Tongue (tissue), 1 donor: ENCODE measurements at regions not wholly inside any gene's neighbourhood (a gene's known extent, or its start where the extent isn't known, plus 50 kb on each side); places are given as distances from the start of the nearest gene placed in this dataset.
"Not testable (repeated sequence)": the region's sequence is repeated elsewhere in the genome, so short reads cannot be mapped to it uniquely, and the experiment has no call there.

ENCODE experiments used
- DNase-seq: peaks from one replicate; pipeline ENCODE4 v3.0.0-alpha.2; 2015

DNA sequence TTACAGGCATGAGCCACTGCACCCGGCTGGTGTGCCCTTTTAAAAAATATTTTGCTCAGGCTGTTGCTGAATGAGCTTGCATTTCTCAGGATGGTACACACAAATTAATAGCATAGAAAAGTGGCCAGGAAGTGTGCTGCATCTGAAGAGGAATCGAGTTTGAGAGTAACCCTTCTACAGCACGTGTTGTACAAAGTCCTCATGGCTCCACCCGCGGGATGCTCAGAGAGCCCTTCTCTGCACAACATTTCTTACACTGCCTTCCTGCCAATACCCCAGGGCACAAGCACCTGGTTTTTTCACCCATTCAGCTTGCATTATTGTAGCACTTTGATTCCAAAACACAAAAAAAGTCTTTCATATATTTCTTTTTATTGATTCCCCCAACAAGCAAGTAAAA, 90.1 kb upstream of the NEDD4L start:
- no peak for DNase-seq

DNA sequence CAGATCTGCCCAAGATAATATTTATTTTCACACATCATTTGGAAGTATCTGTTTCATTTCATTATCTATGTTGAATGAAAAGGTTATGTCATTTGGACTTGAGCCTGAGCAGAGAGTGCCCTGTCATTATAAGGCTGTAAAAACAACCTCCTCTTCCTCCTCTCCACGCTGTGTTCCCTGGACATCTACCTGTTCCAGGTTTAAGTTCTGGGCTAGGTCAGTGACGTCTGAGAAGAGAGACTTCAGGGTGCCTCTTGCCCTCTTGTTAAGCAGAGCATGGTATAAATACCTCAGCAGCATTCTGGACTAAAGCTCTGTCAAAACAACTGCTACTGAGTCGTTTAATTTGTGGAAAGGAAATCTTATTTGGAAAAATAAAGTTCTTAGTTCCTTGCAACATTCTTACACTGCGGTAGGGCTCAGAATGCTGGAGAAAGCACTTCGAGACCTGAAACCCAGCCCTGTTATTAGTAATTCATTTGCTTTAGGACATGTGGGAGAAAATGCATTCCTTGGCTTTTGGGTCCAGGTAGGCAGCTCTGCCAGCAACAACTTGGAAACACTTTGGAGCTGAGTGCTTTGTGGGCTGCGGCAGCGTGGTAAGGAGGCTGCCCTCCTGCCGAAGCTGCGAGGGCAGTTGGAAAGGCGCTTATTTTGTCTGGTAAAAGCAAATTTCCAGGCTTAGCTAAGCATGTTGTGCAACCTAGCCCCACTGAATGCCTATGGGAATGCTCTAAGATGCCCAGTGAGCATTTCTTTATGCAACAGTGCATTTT, 91.8 kb upstream of the NEDD4L start:
- DNase-seq, result no peak

DNA sequence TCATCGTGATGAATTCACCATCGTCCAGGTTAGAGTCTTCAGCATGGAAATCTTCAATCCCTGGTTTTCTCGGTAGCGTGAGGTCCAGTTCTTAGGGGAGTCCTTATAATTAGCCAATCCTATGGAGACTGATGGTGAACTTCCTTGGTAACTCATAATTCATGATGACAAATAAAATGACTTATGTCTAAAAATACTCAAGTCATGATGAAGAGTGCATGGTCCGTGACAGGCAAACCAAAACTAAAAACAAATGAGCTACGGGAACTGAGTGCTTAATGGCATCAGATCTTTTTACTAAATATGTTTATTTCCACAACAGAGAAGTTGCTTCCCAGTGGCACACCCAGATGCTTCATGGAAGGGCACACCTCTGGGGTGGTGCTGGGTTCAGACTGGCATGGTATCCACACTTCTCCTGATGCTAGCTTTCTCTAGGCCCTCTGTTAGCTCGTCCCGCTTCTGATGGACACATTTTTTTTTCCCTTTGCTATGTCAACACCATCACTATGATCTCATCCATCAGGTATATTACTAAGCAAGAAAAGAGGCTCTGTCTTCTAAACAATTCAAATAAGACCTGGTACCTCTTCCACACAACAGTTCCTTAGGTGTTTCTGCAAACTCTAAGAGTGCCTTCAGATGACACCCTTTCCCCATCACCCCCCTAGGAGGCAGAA, 92.8 kb upstream of the NEDD4L start:
- DNase-seq, result no peak

DNA sequence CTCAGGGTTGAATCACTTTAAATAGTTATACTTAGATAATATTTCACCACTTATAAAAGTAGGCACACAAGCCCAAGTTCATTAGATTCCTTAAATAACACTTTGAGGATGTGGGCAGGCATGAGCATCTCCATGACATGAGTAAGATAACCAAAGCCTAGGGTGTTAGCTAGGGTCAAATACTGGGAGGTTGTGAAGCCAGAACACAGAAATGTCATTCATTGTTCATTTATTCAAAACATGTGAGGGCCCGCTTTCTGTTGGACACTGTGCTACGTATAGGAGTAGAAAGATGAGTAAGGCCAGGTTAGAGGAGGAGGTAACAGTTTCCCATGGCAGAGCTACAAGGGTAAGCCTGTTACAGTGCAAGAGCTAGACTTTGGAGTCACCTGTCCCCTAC, 93.5 kb upstream of the NEDD4L start:
- no peak for DNase-seq

DNA sequence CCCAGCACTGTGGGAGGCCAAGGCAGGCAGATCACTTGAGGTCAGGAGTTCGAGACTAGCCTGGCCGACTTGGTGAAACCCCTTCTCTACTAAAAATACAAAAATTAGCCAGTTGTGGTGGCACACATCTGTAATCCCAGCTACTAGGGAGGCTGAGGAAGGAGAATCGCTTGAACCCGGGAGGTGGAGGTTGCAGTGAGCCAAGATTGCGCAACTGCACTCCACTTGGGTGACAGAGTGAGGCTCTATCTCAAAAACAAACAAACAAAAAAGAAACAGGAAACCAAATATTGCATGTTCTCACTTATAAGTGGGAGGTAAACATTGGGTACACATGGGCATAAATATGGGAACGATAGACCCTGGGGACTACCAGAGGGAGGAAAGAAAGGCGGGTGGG, 94.7 kb upstream of the NEDD4L start:
- DNase-seq, result not testable (repeated sequence)

DNA sequence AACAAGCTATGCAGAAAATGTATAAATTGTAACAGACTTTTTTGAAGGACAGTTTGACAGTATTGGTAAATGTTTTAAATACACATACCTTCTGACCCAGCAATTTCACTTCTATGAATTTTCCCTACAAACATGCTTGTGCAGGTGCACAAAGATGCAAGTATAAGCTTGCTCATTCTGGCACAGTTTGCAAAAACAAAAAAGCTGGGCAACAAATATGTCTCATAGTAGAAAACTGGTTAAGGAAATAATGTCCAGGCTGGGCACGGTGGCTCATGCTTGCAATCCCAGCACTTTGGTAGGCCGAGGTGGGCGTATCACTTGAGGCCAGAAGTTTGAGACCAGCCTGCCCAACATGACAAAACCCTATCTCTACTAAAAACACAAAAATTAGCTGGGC, 96.9 kb upstream of the NEDD4L start:
- DNase-seq, result no peak

DNA sequence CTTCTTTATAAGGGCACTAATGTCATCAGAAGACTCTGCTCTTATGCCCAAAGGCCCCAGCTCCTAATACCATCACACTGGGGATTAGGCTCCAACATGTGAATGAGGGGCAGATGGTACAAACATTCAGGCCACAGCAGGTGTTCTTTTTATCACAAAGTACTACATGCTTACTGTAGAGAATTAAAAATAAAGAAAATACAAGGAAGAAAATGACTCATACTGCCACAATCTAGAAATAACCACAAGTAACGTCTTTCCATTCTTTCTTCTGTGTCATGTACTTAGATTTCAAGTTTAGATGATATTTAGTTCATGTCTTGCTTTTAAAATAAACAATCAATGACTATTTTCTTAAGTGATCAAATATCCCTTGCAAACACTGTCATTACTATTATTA, 100.3 kb upstream of the NEDD4L start:
- DNase-seq, result no peak

DNA sequence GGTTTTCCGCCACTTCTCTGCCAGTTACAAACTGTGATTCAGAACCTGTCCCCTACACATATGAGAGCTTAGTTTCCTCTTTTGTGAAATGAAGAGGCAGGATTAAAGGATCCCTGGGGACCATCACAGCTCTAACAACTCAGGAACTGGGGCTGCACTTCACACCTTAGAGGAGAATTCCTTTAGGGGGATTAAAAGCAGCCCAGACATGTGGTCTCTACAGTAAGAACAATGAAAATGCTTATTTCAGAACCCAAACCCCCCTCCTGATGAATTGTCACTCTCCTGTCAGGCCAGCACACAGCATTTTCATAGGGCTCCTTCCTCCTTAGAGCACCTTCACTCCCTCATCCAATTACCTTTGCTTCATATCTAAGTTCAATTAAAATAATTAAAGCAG, 101.5 kb upstream of the NEDD4L start:
- no peak for DNase-seq

DNA sequence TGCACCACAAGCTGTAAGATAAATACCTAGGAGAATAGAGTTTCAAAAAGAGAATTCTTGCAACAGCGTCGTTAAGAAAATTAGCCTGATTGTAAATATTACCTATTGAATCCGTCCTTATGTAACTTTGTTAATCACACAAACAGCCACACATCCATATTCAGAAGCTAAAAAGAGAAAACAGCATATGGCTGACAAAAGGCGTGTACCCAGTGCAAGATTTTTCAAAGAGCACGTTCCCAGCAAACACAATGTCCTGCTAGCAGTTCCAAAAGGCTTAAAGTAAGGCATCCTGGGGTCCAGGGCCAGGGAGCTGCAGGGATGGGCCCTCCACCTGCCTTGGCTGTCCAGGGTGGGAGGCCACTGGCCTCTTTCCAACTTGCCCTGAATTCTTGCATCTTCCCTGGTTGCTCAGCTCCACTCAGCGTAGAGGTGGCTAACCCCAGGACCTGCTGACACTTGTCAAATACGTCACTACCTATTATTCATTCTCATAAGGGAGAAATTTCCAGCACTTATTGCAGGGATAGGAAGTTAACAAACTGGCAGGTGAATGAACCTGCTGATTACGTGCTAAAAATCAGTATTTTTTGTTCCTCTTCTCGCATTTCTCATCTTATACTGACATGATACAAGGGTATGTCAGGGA, 102.1 kb upstream of the NEDD4L start:
- DNase-seq, result peak; percentile 20

DNA sequence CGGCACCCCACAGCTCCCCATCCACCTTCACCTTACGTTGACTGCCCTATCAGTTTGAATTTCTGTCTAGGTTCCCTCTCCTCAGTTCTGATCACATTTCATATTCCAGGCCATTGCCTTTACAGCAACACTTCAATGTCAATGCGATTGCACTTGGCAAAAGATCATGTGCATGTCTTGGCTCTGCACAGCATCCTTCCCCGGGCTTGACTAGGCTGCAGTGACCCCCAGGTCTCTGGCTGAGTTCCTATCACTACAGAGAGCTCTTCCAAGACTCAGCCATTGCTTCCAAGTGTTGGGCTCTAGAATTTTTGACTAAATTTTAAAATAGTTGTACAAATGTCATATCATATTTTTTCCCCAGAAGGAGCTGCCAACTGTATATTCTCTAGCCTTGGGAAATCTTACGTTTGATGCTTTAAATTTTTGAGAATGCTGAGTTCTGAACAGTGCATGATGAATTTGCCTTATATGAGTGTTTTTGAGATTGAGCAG, 103.8 kb upstream of the NEDD4L start:
- DNase-seq, result no peak

DNA sequence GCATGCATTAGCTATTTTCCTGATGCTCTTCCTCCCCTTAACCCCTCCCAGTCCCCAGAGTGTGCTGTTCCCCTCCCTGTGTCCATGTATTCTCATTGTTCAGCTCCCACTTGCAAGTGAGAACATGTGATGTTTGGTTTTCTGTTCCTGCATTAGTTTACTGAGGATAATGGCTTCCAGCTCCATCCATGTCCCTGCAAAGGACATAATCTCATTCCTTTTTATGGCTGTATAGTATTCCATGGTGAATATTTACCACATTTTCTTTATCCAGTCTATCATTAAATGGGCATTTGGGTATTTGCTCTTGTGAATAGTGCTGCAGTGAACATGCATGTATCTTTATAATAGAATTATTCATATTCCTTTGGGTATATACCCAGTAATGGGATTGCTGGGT, 109.7 kb upstream of the NEDD4L start:
- DNase-seq, result not testable (repeated sequence)

DNA sequence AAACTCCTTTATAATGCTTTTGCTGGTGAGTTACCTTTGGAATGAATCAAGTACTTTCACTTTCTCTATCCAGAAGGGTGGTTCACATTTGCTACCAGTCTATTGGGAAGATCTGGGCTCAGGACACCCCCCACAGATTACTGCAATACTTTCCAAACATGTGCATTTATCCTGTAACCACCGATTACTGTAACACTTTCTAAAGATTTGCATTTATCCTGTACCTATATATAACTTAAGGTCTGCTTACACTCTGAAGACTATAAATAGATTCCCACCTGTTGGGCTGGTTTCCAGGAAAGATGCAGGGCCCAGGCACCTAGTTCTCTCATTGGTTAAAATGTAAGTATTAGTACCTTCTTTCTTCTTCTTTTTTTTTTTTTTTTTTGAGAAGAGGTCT, 113.0 kb upstream of the NEDD4L start:
- DNase-seq, result peak; percentile 46

DNA sequence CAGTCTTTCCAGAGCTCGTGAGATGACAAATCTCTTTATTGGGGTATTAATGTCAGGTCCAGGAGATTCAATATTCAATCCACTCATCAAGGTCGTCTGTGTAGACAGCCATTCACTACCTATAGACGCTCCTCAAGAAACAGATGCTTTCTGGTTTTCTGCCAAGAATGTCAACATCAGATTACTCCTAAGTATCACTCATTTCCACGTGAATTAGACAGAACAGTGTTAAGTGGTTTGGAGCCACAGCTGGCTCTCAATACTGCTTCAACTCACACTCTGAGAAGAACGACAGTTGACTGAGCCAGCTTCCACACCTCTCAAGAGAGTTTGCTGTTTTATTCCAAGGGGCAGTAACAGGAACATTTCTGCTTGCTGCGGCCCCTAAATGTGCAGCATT, 113.5 kb upstream of the NEDD4L start:
- DNase-seq, result no peak

DNA sequence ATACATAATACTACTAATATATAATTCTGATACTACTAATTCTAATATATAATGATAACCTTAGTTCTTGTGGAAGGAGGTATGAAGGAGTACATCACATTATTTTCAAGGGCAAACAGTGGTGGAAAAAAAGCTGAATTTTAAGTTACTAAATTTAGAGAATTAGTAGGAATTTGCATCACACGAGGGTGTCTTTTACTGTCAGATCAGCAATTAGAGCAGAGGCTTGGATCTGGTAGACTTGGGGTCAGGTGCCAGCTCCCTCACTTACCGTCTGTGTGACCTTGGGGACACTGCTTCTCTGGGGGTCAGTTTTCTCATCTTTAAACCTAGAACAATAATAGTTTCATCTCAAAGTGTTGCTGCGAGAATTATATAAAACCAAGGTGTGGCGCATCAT, 114.1 kb upstream of the NEDD4L start:
- no peak for DNase-seq

DNA sequence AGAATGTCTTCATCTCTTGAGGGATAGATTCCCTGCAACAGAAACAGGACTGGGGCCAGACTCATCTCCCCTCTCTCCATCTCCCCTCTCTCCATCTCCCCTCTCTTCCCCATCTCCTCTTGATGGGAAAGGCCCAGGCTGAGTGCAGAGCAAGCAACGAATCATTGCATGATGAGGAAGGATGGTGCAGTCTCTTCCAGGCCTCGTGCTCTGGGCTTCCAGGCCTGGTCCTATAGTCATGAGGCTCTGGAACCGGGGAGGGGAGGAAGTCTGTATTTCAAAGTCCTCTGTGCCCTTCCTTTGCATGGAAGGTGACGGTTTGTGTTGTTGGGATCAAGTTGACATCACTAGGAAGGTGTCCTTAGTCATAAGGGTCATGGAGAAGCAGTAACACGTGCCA, 115.6 kb upstream of the NEDD4L start:
- DNase-seq, result no peak

DNA sequence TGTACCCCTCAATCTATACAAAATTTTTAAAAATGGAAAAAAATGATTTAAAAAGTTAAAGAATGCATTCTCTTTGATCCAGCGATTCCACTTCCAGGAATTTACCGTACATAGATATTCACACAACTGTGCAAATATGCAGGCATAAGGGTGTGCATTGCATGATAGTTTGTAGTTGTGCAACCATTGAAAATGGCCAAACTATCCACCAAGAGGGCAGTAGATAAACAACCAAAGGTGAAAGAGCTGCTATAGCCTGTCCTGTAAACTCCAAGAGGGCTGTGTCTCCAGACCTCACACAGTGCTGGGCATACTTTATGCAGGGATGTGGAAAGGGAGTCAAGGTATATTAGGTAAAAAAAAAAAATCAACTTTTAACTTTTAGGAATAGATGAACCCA, 116.5 kb upstream of the NEDD4L start:
- no peak for DNase-seq

DNA sequence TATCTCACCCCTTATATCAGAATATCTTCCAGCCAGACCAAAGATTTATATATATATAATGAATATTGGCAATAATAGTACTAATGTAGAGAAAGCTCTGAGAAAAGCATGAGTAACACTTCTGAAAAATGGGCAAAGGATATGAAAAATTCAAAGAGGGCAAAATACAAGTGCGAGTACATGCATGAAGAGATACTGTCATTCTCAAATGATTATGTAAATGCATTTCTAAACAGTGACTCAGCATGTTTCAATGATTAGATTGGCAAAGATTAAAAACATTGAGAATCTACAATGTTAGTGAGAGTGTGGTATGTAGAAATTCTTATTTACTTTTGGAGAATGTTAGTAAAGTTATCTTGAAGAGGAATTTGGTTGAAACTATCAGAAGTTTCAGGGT, 118.3 kb upstream of the NEDD4L start:
- DNase-seq, result no peak

DNA sequence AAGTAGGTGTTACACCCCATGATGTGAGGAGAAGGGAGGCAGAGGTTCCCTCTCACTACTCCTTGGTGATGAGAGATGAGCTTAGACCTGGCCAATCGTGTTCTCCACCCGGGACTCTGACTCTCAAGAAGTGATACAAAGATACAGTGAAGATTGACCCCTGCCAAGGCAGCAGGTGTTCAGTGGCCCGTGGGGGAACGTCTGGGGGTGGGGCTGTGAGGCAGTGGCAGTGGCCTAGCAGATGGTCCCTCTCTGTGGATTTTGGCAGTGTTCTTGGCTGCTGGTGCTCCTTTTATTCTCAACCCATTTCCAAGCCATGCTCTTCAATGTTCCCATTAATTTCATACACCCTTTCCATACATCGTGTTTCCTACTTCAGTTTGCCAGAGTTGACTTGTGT, 120.4 kb upstream of the NEDD4L start:
- no peak for DNase-seq

DNA sequence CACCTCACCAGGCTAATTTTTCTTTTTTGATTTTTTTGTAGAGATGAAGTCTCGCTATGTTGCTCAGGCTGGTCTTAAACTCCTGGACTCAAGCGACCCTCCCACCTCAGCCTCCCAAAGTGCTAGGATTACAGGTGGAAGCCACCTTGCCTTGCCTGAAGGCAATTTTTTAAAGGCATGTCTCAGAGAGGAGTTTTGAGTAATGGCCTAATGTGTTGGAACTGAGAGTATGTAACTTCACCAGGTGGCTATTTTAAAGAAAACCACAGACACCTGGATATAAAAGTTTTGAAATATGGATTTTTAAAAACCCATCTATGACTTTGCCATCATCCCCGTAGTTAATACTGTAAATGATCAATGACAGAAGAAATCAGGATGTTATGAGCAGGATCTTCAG, 119.8 kb upstream of the ATP8B1 start:
- DNase-seq, result no peak

DNA sequence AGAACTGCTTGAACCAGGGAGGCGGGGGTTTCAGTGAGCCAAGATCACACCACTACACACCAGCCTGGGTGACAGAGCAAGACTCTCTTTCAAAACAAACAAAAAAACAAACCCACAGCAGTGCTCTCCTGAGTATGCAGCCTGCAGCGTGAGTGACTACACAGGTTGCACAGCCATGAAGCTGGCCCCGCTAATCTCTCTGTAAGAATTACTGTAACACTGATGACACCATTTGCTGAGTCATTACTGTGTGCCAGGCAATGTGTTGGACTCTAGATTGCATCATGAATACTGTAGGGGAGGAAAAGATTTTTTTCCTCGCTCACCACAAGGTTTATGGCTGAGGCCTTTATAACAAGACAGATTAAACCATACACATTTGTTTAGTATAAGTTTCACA, 118.6 kb upstream of the ATP8B1 start:
- DNase-seq, result no peak

DNA sequence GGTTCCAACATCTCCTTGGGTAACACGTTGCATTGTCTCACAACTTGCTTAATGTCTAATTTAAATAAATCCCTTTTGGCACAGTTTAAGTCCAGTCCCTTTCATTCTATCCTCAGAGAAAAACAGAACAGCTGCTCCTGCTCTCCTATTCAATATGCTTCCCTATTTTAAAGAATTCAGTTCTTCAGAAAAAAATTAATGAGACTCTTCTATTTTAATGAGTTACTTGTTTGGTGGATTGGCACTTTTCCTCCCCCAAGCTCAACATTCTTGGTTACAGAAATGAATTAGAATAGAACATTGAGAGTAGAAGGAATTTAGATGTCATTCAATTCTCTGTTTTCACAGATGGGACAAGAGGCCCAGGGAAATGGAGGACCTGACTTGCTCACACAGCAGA, 116.9 kb upstream of the ATP8B1 start:
- DNase-seq, result no peak

DNA sequence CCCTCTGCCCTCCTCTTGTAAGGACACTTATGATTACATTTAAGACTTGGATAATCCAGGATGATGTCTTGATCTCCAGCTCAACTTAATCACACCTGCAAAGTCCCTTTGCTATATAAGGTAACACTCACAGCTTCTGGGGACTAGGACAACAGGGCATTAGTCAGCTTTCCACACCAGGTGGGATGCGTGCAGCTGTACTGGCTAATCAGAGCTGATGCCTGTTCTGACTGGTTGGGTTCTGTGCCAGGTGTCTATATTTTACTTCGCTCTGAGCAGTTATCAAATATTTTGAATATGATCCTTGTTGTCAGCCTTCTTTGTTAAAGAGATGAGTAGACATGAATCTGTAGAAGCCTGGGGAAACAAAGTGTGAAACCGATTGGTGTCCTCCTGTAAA, 115.5 kb upstream of the ATP8B1 start:
- no peak for DNase-seq

DNA sequence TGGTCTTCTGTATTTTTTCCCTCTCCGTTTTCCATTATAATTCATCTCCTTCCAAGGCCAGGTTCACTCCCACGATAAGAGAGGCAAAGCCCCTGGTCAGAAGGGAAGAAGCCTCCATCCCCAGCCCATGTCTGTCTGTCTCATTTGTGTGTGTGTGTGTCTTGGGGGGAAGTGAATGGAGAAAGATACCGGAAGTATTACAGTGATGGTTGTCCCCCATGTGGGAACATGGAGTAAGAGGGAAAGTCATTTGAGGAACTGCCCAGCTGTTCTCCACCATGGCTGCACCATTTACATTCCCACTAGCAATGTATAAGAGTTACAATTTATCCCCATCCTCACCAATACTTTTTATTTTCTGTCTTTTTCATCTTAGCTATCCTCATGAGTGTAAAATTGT, 113.6 kb upstream of the ATP8B1 start:
- DNase-seq, result no peak
